HepG2 (cell line): ENCODE measurements at regions not wholly inside any gene's neighbourhood (a gene's known extent, or its start where the extent isn't known, plus 50 kb on each side); places are given as distances from the start of the nearest gene placed in this dataset.

Source experiments
- ATAC-seq: fragments of 200-7000 bp; cut with Tn5 transposase; 3 replicates; pipeline ENCODE4 v1.9.1; 2020; ENCODE audit warnings: mild to moderate bottlenecking, moderate library complexity
- BruUV-seq: library from RNA; stranded (reverse); fragments of 400-500 nt; replicated peaks from 2 replicates; lab custom pipeline; 2021; lab: Mats Ljungman, UMichigan
- CTCF ChIA-PET: fragments of 300-600 bp; formaldehyde crosslinking; extraction: SDS; loops from one replicate; lab custom pipeline; 2021; ENCODE audit warnings: low total read pairs, inconsistent platforms, low intra/inter-chr PET ratio; lab: Yijun Ruan, JAX
- POLR2A ChIA-PET: fragments of 350-600 bp; sonication (Branson Sonifier 250); formaldehyde crosslinking; loops from one replicate; lab custom pipeline; 2020; ENCODE audit warnings: antibody characterized with exemption, inconsistent platforms; lab: Yijun Ruan, JAX
- DNase-seq: peaks from one replicate; pipeline ENCODE4 v3.0.0-alpha.2; 2015; ENCODE audit warnings: low spot score
- FAIRE-seq: peaks from 3 replicates; lab custom pipeline; 2011; peaks lifted over from hg19 to GRCh38; lab: Jason Lieb, UNC
- H2AFZ ChIP-seq: one replicate; pipeline ENCODE4 v1.6.1; 2011; ENCODE audit warnings: low read length, inconsistent platforms
- H3K27ac ChIP-seq: fragments of 300-600 bp; 3 replicates; pipeline ENCODE4 v1.8.0; 2011; ENCODE audit warnings: mixed run types, mild to moderate bottlenecking, mixed read lengths, low read length, inconsistent platforms; ENCODE audit not compliant: insufficient read depth; ENCODE audit errors: extremely low read length
- H3K27me3 ChIP-seq, 2 experiments: fragments of 200-600 bp in 1 of 2; 2 replicates in 1 of 2; 3 replicates in 1 of 2; pipeline versions ENCODE4 v1.6.0 to v1.8.0; 2011; ENCODE audit warnings: low read length in 2 of 2, mild to moderate bottlenecking in 2 of 2, moderate library complexity in 2 of 2, inconsistent platforms in 1 of 2; ENCODE audit not compliant: insufficient read depth in 2 of 2, control insufficient read depth in 1 of 2
- H3K36me3 ChIP-seq, 2 experiments: fragments of 200-600 bp in 1 of 2; replicated peaks in 1 of 2; 2 replicates in 1 of 2; 3 replicates in 1 of 2; pipeline versions ENCODE4 v1.5.1 to v1.8.0; 2011; ENCODE audit warnings: low read length in 2 of 2, inconsistent platforms in 1 of 2; ENCODE audit not compliant: insufficient read depth in 2 of 2, control insufficient read depth in 1 of 2
- H3K4me1 ChIP-seq: 2 replicates; pipeline ENCODE4 v1.5.1; 2012; ENCODE audit warnings: low read length, inconsistent platforms; ENCODE audit not compliant: insufficient read depth
- H3K4me2 ChIP-seq: 2 replicates; pipeline ENCODE4 v1.6.0; 2011; ENCODE audit warnings: low read depth, low read length, inconsistent platforms
- H3K4me3 ChIP-seq, 3 experiments: fragments of 200-600 bp in 1 of 3; sonication (generic), shearing (Covaris generic) in 1 of 3; replicated peaks in 1 of 3; 2 replicates each; pipeline ENCODE4 v1.5.1; 2011 to 2016; ENCODE audit warnings: low read length in 3 of 3, inconsistent platforms in 2 of 3, low read depth in 2 of 3, mild to moderate bottlenecking in 2 of 3, control low read depth in 1 of 3, mixed read lengths in 1 of 3; ENCODE audit not compliant: insufficient read depth in 1 of 3
- H3K79me2 ChIP-seq: one replicate; pipeline ENCODE4 v1.6.1; 2011; ENCODE audit warnings: low read length, inconsistent platforms; ENCODE audit not compliant: insufficient read depth
- H3K9ac ChIP-seq: 2 replicates; pipeline ENCODE4 v1.6.0; 2011; ENCODE audit warnings: mild to moderate bottlenecking, low read depth, low read length, inconsistent platforms; ENCODE audit not compliant: insufficient read depth
- H3K9me3 ChIP-seq: 2 replicates; pipeline ENCODE4 v1.5.1; 2012; ENCODE audit warnings: mild to moderate bottlenecking, low read length
- H4K20me1 ChIP-seq: 2 replicates; pipeline ENCODE4 v1.6.0; 2011; ENCODE audit warnings: inconsistent platforms, mild to moderate bottlenecking, low read length, moderate library complexity; ENCODE audit not compliant: insufficient read depth
- BRCA1 ChIP-seq: sonication (generic); formaldehyde crosslinking; IDR thresholded peaks from 2 replicates; pipeline ENCODE4 v1.4.0; 2020; ENCODE audit warnings: missing genetic modification reagents
- BRD4 ChIP-seq: sonication (generic); formaldehyde crosslinking; IDR thresholded peaks from 2 replicates; pipeline ENCODE4 v1.4.0; 2020; ENCODE audit warnings: missing genetic modification reagents
- EP300 ChIP-seq, 3 experiments: sonication (generic) in 1 of 3; formaldehyde crosslinking in 1 of 3; IDR thresholded peaks; 2 replicates each; pipeline versions ENCODE4 v1.5.1 to v1.6.1; 2011 to 2020; ENCODE audit warnings: low read depth in 2 of 3, low read length in 2 of 3, borderline replicate concordance in 1 of 3, improper control_type of control experiment in 1 of 3, mild to moderate bottlenecking in 1 of 3, missing genetic modification reagents in 1 of 3, moderate library complexity in 1 of 3
- HMG20B ChIP-seq: conservative IDR thresholded peaks from 2 replicates; pipeline ENCODE4 v1.6.1; 2016; ENCODE audit warnings: missing genetic modification reagents, missing compliant biosample characterization
- NCOA5 ChIP-seq: sonication (generic); formaldehyde crosslinking; IDR thresholded peaks from 2 replicates; pipeline ENCODE4 v1.4.0; 2020; ENCODE audit warnings: missing genetic modification reagents
- POLR2G ChIP-seq: fragments of 200-400 bp; formaldehyde crosslinking; IDR thresholded peaks from 2 replicates; pipeline ENCODE4 v1.6.1; 2018; ENCODE audit warnings: mild to moderate bottlenecking, low read depth, low read length, moderate library complexity
- SRSF1 ChIP-seq: fragments of 200-400 bp; formaldehyde crosslinking; optimal IDR thresholded peaks from 2 replicates; pipeline ENCODE3; 2017; ENCODE audit warnings: mild to moderate bottlenecking, low read depth, low read length, moderate library complexity
- THYN1 ChIP-seq: sonication (generic); formaldehyde crosslinking; IDR thresholded peaks from 2 replicates; pipeline ENCODE4 v1.8.1; 2023; ENCODE audit warnings: low read depth, mild to moderate bottlenecking, moderate library complexity, missing genetic modification reagents, borderline replicate concordance
- ZBTB8A ChIP-seq: sonication (generic); formaldehyde crosslinking; IDR thresholded peaks from 2 replicates; pipeline ENCODE4 v1.4.0; 2020; ENCODE audit warnings: mild to moderate bottlenecking, low read depth, missing genetic modification reagents, borderline replicate concordance
- ZKSCAN5 ChIP-seq: sonication (generic); formaldehyde crosslinking; IDR thresholded peaks from 2 replicates; pipeline ENCODE4 v1.5.1; 2020; ENCODE audit warnings: mild to moderate bottlenecking, missing genetic modification reagents
- ZMAT3 ChIP-seq: sonication (generic); formaldehyde crosslinking; conservative IDR thresholded peaks from 2 replicates; pipeline ENCODE4 v1.7.0; 2021; ENCODE audit warnings: missing genetic modification reagents
- ZNF232 ChIP-seq: sonication (generic); formaldehyde crosslinking; IDR thresholded peaks from 2 replicates; pipeline ENCODE4 v1.4.0; 2020; ENCODE audit warnings: missing genetic modification reagents, borderline replicate concordance
- ZNF253 ChIP-seq: sonication (generic); formaldehyde crosslinking; IDR thresholded peaks from 2 replicates; pipeline ENCODE4 v1.8.0; 2022; ENCODE audit warnings: mild to moderate bottlenecking, missing genetic modification reagents, borderline replicate concordance
- ZNF7 ChIP-seq: IDR thresholded peaks from 2 replicates; pipeline ENCODE4 v1.6.1; 2016; ENCODE audit warnings: missing biosample characterization, missing genetic modification reagents
- ZNF790 ChIP-seq: sonication (generic); formaldehyde crosslinking; IDR thresholded peaks from 2 replicates; pipeline ENCODE4 v1.8.0; 2022; ENCODE audit warnings: missing genetic modification reagents, mild to moderate bottlenecking, borderline replicate concordance
- WGBS: methylation state at CpG from one replicate; pipeline ENCODE4 v1.1.6; 2017; ENCODE audit warnings: low lambda C conversion rate; 5-methylcytosine and 5-hydroxymethylcytosine counted together
- in situ Hi-C: cut with HindIII; loops from 2 replicates; pipeline ENCODE4 v1.10.0; 2017; ENCODE audit warnings: low pct_unique_long_range_greater_than_20kb; ENCODE audit not compliant: extremely low pct_ligation_motif_present
- intact Hi-C: fragments of 100-400 bp; cut with micrococcal nuclease; formaldehyde crosslinking; loops from one replicate; pipeline ENCODE4 v1.10.0; 2022; ENCODE audit not compliant: unreplicated experiment
- TF ChIP-seq, protein P1 (sequence below): sonication (generic); formaldehyde crosslinking; conservative IDR thresholded peaks from 2 replicates; pipeline ENCODE4 v1.8.1; 2023; ENCODE audit warnings: missing genetic modification reagents
- TF ChIP-seq, protein P2 (sequence below): IDR thresholded peaks from 2 replicates; pipeline ENCODE4 v1.6.1; 2016; ENCODE audit warnings: low read depth, missing genetic modification reagents, missing compliant biosample characterization

DNA sequence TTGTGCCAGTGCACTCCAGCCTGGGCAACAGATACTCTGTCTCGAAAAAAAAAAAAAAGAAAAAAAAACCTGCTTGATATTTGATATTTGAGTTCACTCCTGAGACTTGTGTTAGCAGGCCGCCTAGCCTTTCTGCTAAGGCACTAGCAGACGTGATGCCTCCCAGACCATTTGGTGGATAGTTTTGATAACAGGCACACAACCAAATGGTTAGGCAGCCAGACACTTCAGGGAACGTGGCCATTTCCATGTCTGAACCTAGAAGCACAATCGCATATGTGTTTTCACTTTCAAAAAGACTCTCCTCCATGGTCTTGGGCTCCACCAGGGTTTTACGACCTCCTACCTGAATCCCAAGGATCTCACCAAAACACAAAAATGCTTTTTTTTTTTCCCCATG is 1319.5 kb downstream of the BRINP3 start (continued):
- TF ChIP-seq, protein P1, sequence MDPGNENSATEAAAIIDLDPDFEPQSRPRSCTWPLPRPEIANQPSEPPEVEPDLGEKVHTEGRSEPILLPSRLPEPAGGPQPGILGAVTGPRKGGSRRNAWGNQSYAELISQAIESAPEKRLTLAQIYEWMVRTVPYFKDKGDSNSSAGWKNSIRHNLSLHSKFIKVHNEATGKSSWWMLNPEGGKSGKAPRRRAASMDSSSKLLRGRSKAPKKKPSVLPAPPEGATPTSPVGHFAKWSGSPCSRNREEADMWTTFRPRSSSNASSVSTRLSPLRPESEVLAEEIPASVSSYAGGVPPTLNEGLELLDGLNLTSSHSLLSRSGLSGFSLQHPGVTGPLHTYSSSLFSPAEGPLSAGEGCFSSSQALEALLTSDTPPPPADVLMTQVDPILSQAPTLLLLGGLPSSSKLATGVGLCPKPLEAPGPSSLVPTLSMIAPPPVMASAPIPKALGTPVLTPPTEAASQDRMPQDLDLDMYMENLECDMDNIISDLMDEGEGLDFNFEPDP, result no peak
- TF ChIP-seq BRD4 (CRISPR knock-in tag) (no peak), ZNF7 (CRISPR knock-in tag) (no peak), SRSF1 (no peak)
- TF ChIP-seq, all 625 proteins: peak for 0

DNA sequence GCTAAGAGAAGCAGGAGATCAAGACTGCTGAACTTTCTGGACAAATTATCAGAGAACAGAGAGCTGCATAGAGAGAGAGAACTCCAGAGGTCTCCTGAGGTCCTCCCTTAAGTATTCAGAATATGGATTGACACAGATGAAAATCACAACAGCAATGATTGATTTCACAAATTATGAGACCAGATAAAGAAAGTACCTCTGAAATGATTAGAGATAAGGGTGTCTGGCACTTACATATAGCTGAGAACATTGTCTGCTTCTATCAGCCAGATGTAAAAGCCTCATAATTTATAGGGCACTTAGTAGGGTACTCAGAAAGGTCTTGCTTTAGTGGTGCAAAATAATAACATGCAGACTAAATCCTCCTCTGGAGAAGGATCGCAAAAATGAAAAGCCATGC is 1301.8 kb downstream of the BRINP3 start:
- H3K27ac ChIP-seq, result no peak overlapping the region
- 12% methylated on average over 1 of the region's 1 CpG for whole genome bisulfite sequencing
- FAIRE-seq, result no peak
- POLR2A ChIA-PET, result no interaction called here
- no TSS peak for BruUV-seq
- TF ChIP-seq ZNF790 (no peak), BRCA1 (CRISPR knock-in tag) (no peak), HMG20B (CRISPR knock-in tag) (no peak), THYN1 (no peak), ZBTB8A (CRISPR knock-in tag) (no peak), POLR2G (no peak), NCOA5 (CRISPR knock-in tag) (no peak), ZNF253 (CRISPR knock-in tag) (no peak), EP300 (IDR thresholded peaks at IDR 0.05; ENCODE audit: low read depth in 2 of 2, low read length in 2 of 2) (no peak), EP300 (CRISPR knock-in tag; IDR thresholded peaks at IDR 0.05; ENCODE audit: borderline replicate concordance) (no peak), ZKSCAN5 (CRISPR knock-in tag) (no peak), ZMAT3 (no peak), ZNF232 (CRISPR knock-in tag) (no peak)
- TF ChIP-seq, protein P2, sequence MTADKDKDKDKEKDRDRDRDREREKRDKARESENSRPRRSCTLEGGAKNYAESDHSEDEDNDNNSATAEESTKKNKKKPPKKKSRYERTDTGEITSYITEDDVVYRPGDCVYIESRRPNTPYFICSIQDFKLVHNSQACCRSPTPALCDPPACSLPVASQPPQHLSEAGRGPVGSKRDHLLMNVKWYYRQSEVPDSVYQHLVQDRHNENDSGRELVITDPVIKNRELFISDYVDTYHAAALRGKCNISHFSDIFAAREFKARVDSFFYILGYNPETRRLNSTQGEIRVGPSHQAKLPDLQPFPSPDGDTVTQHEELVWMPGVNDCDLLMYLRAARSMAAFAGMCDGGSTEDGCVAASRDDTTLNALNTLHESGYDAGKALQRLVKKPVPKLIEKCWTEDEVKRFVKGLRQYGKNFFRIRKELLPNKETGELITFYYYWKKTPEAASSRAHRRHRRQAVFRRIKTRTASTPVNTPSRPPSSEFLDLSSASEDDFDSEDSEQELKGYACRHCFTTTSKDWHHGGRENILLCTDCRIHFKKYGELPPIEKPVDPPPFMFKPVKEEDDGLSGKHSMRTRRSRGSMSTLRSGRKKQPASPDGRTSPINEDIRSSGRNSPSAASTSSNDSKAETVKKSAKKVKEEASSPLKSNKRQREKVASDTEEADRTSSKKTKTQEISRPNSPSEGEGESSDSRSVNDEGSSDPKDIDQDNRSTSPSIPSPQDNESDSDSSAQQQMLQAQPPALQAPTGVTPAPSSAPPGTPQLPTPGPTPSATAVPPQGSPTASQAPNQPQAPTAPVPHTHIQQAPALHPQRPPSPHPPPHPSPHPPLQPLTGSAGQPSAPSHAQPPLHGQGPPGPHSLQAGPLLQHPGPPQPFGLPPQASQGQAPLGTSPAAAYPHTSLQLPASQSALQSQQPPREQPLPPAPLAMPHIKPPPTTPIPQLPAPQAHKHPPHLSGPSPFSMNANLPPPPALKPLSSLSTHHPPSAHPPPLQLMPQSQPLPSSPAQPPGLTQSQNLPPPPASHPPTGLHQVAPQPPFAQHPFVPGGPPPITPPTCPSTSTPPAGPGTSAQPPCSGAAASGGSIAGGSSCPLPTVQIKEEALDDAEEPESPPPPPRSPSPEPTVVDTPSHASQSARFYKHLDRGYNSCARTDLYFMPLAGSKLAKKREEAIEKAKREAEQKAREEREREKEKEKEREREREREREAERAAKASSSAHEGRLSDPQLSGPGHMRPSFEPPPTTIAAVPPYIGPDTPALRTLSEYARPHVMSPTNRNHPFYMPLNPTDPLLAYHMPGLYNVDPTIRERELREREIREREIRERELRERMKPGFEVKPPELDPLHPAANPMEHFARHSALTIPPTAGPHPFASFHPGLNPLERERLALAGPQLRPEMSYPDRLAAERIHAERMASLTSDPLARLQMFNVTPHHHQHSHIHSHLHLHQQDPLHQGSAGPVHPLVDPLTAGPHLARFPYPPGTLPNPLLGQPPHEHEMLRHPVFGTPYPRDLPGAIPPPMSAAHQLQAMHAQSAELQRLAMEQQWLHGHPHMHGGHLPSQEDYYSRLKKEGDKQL, result no peak
- H4K20me1 ChIP-seq, result no peaks in the 10 kb centered on the region
- no peaks in the 10 kb centered on the region for H3K4me1 ChIP-seq
- CTCF ChIA-PET, result no interaction called here
- ATAC-seq, result no peak
- in situ Hi-C loops, result no loop called here
- no peak for DNase-seq
- H3K4me2 ChIP-seq, result no peak overlapping the region
- no peaks in the 10 kb centered on the region for H3K79me2 ChIP-seq
- intact Hi-C loops, result no loop called here
- no peak overlapping the region for H3K9ac ChIP-seq
- no peak overlapping the region for H2AFZ ChIP-seq
- no peak overlapping the region for H3K4me3 ChIP-seq
- no peaks in the 10 kb centered on the region; the same call in 1 of the 2 replicates for H3K9me3 ChIP-seq
- H3K27me3 ChIP-seq, result no peaks in the 10 kb centered on the region
- no peaks in the 10 kb centered on the region for H3K36me3 ChIP-seq
